SH-SY5Y (cell line): ENCODE measurements at regions not wholly inside any gene's neighbourhood (a gene's known extent, or its start where the extent isn't known, plus 50 kb on each side); places are given as distances from the start of the nearest gene placed in this dataset.

ENCODE experiments used
- GATA2 ChIP-seq: IDR thresholded peaks from 2 replicates; pipeline ENCODE4 v1.6.1; 2011; ENCODE audit warnings: mild to moderate bottlenecking, low read depth, low read length
- GATA3 ChIP-seq: IDR thresholded peaks from 2 replicates; pipeline ENCODE4 v1.6.1; 2011; ENCODE audit warnings: low read depth, mild to moderate bottlenecking, low read length, moderate library complexity

DNA sequence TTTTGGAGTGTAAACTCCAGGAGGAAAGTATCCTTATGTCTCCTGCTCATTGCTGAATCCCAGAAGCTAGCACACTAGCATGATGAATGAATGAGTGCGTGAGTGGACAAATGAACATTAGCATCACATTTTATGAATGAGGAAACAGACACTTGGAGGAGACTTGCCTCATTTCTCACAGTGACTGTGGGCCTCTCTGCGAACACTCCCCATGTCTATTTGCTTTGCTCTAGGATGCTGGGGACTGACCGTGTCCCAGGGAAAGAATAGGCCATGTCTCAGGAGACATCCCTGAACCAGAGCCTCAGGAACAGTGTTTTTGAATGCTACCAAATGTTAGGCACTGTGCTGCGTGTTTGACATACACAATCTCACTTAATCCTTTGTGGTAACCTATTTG is 140.9 kb downstream of the OMA1 start:
- TF ChIP-seq GATA2, result no peak
- no peak for TF ChIP-seq GATA3
